Rectal smooth muscle tissue (tissue), 1 donor: ENCODE measurements at regions not wholly inside any gene's neighbourhood (a gene's known extent, or its start where the extent isn't known, plus 50 kb on each side); places are given as distances from the start of the nearest gene placed in this dataset.

Source experiments
- H3K27ac ChIP-seq: one replicate; pipeline ENCODE4 v1.7.0; 2013; ENCODE audit warnings: low read depth, low read length, inconsistent platforms
- H3K27me3 ChIP-seq: one replicate; pipeline ENCODE4 v1.7.0; 2013; ENCODE audit warnings: low read length; ENCODE audit not compliant: control insufficient read depth, insufficient read depth
- H3K36me3 ChIP-seq: one replicate; pipeline ENCODE4 v1.7.0; 2013; ENCODE audit warnings: low read length; ENCODE audit not compliant: control insufficient read depth, insufficient read depth
- H3K4me1 ChIP-seq: one replicate; pipeline ENCODE4 v1.7.0; 2013; ENCODE audit warnings: low read length; ENCODE audit not compliant: control insufficient read depth, insufficient read depth
- H3K4me3 ChIP-seq: one replicate; pipeline ENCODE4 v1.7.0; 2013; ENCODE audit warnings: low read length
- H3K9ac ChIP-seq: one replicate; pipeline ENCODE4 v1.7.0; 2013; ENCODE audit warnings: low read length

DNA sequence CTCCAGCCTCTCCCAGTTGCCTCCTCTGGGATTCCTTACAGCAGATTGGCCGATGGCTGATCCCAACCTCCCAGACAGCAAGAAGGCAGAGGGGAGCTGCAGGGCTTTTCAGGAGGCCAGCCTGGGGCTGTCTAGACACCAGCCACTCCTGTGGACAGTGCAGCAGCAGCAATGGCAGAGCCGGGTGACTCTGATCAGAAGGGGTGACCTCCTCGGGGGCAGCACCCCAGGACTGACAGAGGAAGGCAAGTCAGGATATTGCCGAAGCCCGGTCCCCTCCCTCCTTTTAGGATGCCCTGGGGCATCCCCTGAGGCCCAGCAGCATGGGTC is 84.5 kb downstream of the INHBB start:
- Histone ChIP-seq H3K27ac (no peak overlapping the region), H3K4me3 (no peak overlapping the region), H3K36me3 (no peaks in the 10 kb centered on the region), H3K4me1 (no peaks in the 10 kb centered on the region), H3K27me3 (no peaks in the 10 kb centered on the region), H3K9ac (no peak overlapping the region)

GRCh38 chr2:120430957-120431356 is 85.0 kb downstream of the INHBB start:
- Histone ChIP-seq H3K4me1 (no peaks in the 10 kb centered on the region), H3K9ac (no peak overlapping the region), H3K4me3 (no peak overlapping the region), H3K36me3 (no peaks in the 10 kb centered on the region), H3K27ac (no peak overlapping the region), H3K27me3 (no peaks in the 10 kb centered on the region)

- H3K27me3 ChIP-seq = no peaks in the 10 kb centered on the region
- H3K36me3 ChIP-seq = no peaks in the 10 kb centered on the region
- no peak overlapping the region for H3K27ac ChIP-seq
- H3K4me3 ChIP-seq = no peak overlapping the region
- no peaks in the 10 kb centered on the region for H3K4me1 ChIP-seq
- no peak overlapping the region for H3K9ac ChIP-seq
Observed at GRCh38 chr2:120431386-120432292, 85.7 kb downstream of the INHBB start.

DNA sequence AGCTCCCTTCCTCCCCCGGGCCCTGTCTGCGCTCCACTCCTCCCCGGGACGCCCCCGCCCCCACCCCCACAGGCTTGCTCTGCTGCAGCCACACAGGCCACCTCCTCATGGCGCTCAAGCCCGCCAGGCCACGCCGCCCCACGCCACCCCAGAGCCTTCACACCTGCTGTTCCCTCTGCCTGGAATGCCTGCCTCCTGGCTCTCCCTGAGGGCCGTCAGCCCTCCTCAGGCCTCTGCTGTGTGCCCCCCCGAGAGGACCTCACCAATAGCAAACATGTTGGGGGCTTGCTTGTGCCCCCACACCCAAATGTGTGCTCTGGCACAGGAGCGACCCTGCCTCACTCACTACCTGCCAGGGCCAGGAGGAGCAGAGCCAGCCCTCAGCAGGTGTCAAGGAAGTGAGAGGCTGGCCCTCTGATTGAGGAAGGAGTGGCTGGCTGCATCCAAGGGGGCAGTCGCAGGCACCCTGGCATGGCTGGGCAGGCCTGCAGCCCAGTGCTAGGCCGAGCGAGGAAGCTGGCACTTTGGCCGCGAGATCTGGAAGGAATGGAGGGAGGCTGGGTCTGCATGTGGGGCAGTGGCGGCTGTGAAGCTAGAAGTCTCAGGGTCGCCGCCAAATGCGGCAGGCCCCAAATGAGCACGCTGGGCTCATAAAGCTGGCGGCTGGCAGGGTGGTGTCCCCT is 86.5 kb downstream of the INHBB start:
- no peaks in the 10 kb centered on the region for H3K36me3 ChIP-seq
- H3K9ac ChIP-seq = no peak overlapping the region
- no peak overlapping the region for H3K4me3 ChIP-seq
- H3K4me1 ChIP-seq = no peaks in the 10 kb centered on the region
- no peak overlapping the region for H3K27ac ChIP-seq
- no peaks in the 10 kb centered on the region for H3K27me3 ChIP-seq

DNA sequence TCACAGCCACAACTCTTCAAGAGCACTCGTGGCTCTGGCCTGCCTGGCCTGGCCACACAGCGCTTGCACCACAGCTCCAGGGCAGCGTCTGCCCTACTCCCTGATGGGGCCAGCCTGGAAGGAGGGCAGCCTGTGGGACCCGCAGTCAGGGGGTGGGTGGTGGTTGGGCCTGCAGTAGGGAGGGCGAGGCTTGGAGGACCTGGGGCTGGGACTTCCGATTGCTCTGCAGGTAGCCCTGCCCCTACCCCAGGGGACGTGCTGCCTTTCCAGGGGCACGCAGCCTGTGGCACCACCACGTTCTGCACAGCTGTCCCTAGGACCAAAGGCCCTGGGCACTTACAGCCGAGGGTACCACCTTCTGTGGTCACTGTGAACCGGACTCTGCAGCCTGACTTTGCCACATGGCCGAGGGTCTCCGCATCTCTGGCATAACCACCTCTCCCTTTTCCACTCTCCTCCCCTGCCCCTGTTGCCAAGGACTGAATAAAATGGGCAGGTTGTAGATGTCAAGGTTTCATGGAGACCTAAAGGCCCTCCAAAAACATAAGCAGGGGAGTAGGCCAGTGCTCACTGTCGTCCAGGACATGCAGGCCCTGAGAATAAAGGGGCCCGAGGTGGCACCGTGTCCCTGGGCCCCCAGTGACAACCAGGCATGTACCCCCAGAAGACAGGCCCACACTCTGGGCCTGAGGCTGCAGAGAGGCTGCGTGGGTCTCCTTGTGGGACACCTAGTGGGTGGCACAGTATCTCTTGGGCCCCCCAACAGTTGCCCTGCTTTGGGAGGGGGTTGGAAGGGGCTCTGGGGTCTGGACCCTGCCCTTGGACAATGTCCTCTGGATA is 87.3 kb downstream of the INHBB start:
- Histone ChIP-seq H3K4me1 (no peaks in the 10 kb centered on the region), H3K4me3 (no peak overlapping the region), H3K27me3 (no peaks in the 10 kb centered on the region), H3K36me3 (no peaks in the 10 kb centered on the region), H3K27ac (no peak overlapping the region), H3K9ac (no peak overlapping the region)

- Histone ChIP-seq H3K4me3 (no peak overlapping the region), H3K36me3 (no peaks in the 10 kb centered on the region), H3K4me1 (no peaks in the 10 kb centered on the region), H3K9ac (no peak overlapping the region), H3K27me3 (no peaks in the 10 kb centered on the region), H3K27ac (no peak overlapping the region)
Observed at GRCh38 chr2:120433816-120434290, 87.9 kb downstream of the INHBB start.

- Histone ChIP-seq H3K27me3 (no peaks in the 10 kb centered on the region), H3K4me1 (no peaks in the 10 kb centered on the region), H3K27ac (no peak overlapping the region), H3K4me3 (no peak overlapping the region), H3K9ac (no peak overlapping the region), H3K36me3 (no peaks in the 10 kb centered on the region)
Observed at GRCh38 chr2:120434492-120435308, 88.8 kb downstream of the INHBB start.

GRCh38 chr2:120435671-120436459 is 89.9 kb downstream of the INHBB start:
- Histone ChIP-seq H3K36me3 (no peaks in the 10 kb centered on the region), H3K27ac (no peak overlapping the region), H3K4me1 (no peaks in the 10 kb centered on the region), H3K4me3 (no peak overlapping the region), H3K27me3 (peaks cover 2% of the 10 kb centered on the region), H3K9ac (no peak overlapping the region)

DNA sequence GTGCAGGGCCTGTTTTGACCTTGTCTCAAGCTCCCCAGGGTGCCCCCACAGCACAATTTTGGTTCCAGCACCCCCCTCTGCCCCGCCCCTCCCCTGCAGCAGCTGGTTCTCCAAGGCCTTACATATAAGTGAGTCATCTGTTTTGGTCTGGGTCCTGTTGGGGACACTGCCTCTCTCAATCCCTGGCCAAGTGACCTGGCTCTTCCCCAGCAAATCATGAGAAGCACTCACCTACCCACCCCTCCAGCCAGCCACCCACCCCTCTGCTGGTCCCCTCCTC is 90.5 kb downstream of the INHBB start:
- Histone ChIP-seq H3K4me1 (no peaks in the 10 kb centered on the region), H3K27ac (no peak overlapping the region), H3K9ac (no peak overlapping the region), H3K27me3 (peaks cover 5% of the 10 kb centered on the region), H3K4me3 (no peak overlapping the region), H3K36me3 (no peaks in the 10 kb centered on the region)

- no peak overlapping the region for H3K27ac ChIP-seq
- peaks cover 9% of the 10 kb centered on the region for H3K27me3 ChIP-seq
- no peak overlapping the region for H3K9ac ChIP-seq
- no peaks in the 10 kb centered on the region for H3K36me3 ChIP-seq
- no peaks in the 10 kb centered on the region for H3K4me1 ChIP-seq
- no peak overlapping the region for H3K4me3 ChIP-seq
Observed at GRCh38 chr2:120436885-120437603, 91.1 kb downstream of the INHBB start.

- no peak overlapping the region for H3K4me3 ChIP-seq
- no peaks in the 10 kb centered on the region for H3K4me1 ChIP-seq
- H3K27ac ChIP-seq = no peak overlapping the region
- no peak overlapping the region for H3K9ac ChIP-seq
- H3K36me3 ChIP-seq = no peaks in the 10 kb centered on the region
- H3K27me3 ChIP-seq = peaks cover 9% of the 10 kb centered on the region
Observed at GRCh38 chr2:120437604-120438000, 91.7 kb downstream of the INHBB start.
